GM19240 (cell line): ENCODE measurements at regions not wholly inside any gene's neighbourhood (a gene's known extent, or its start where the extent isn't known, plus 50 kb on each side); places are given as distances from the start of the nearest gene placed in this dataset.
A peak's percentile ranks its signal among the peaks of the same experiment; 100 is the strongest.
"Not testable (repeated sequence)": the region's sequence is repeated elsewhere in the genome, so short reads cannot be mapped to it uniquely, and the experiment has no call there.

Experiments used
- DNase-seq: peaks from one replicate; pipeline ENCODE4 v3.0.0; 2011; ENCODE audit warnings: low spot score; ENCODE audit not compliant: insufficient read length

GRCh38 chr7:67616517-67616916, 619.9 kb downstream of the TYW1 start:
- no peak for DNase-seq

- no peak for DNase-seq
These were observed 622.0 kb downstream of the TYW1 start for GRCh38 chr7:67618556-67619162.

GRCh38 chr7:67619175-67619574, 622.5 kb downstream of the TYW1 start:
- DNase-seq: no peak

GRCh38 chr7:67620216-67620933, 623.7 kb downstream of the TYW1 start:
- DNase-seq: no peak

GRCh38 chr7:67621704-67622103, 625.1 kb downstream of the TYW1 start:
- no peak for DNase-seq

GRCh38 chr7:67625257-67625737, 628.7 kb downstream of the TYW1 start:
- DNase-seq: peak; percentile 36

GRCh38 chr7:67631476-67631875, 634.8 kb downstream of the TYW1 start:
- DNase-seq: no peak

GRCh38 chr7:67635271-67635670, 638.6 kb downstream of the TYW1 start:
- DNase-seq: no peak

GRCh38 chr7:67636348-67637022, 639.9 kb downstream of the TYW1 start:
- no peak for DNase-seq

- DNase-seq: no peak
These were observed 640.4 kb downstream of the TYW1 start for GRCh38 chr7:67637023-67637358.

GRCh38 chr7:67642542-67642941, 645.9 kb downstream of the TYW1 start:
- not testable (repeated sequence) for DNase-seq

- DNase-seq: no peak
These were observed 647.5 kb downstream of the TYW1 start for GRCh38 chr7:67644151-67644550.

GRCh38 chr7:67652937-67653336, 656.3 kb downstream of the TYW1 start:
- DNase-seq: no peak

GRCh38 chr7:67653856-67654454, 657.3 kb downstream of the TYW1 start:
- DNase-seq: no peak

GRCh38 chr7:67654642-67655041, 658.0 kb downstream of the TYW1 start:
- DNase-seq: no peak

GRCh38 chr7:67655168-67655567, 658.5 kb downstream of the TYW1 start:
- no peak for DNase-seq

GRCh38 chr7:67659091-67659490, 662.5 kb downstream of the TYW1 start:
- no peak for DNase-seq

GRCh38 chr7:67662804-67663203, 666.2 kb downstream of the TYW1 start:
- DNase-seq: no peak

- no peak for DNase-seq
These were observed 667.0 kb downstream of the TYW1 start for GRCh38 chr7:67663644-67664043.

- DNase-seq: not testable (repeated sequence)
These were observed 669.7 kb downstream of the TYW1 start for GRCh38 chr7:67666359-67666758.

- DNase-seq: no peak
These were observed 674.4 kb downstream of the TYW1 start for GRCh38 chr7:67671006-67671548.

GRCh38 chr7:67673861-67674260, 677.2 kb downstream of the TYW1 start:
- no peak for DNase-seq
